GM12878 (cell line): ENCODE measurements at regions not wholly inside any gene's neighbourhood (a gene's known extent, or its start where the extent isn't known, plus 50 kb on each side); places are given as distances from the start of the nearest gene placed in this dataset.

ENCODE experiments used
- ATAC-seq: fragments of 200-7000 bp; cut with Tn5 transposase; 3 replicates; pipeline ENCODE4 v1.9.1; 2020; ENCODE audit warnings: mild to moderate bottlenecking, moderate library complexity
- BruUV-seq: library from RNA; stranded (reverse); fragments of 400-500 nt; replicated peaks from 2 replicates; lab custom pipeline; 2021; lab: Mats Ljungman, UMichigan
- CTCF ChIA-PET: fragments of 300-600 bp; sonication (Branson Sonifier 250); formaldehyde crosslinking; extraction: SDS; loops from one replicate; lab custom pipeline; 2021; ENCODE audit warnings: inconsistent platforms; lab: Yijun Ruan, JAX
- POLR2A ChIA-PET: fragments of 350-600 bp; formaldehyde crosslinking; extraction: SDS; loops from one replicate; lab custom pipeline; 2021; ENCODE audit warnings: inconsistent platforms; lab: Charles Lee
- RAD21 ChIA-PET: fragments of 300-600 bp; sonication (Branson Sonifier 250); formaldehyde crosslinking; loops from one replicate; lab custom pipeline; 2023; ENCODE audit warnings: antibody characterized with exemption; ENCODE audit not compliant: unreplicated experiment; lab: Charles Lee
- SMC1A ChIA-PET: fragments of 300-600 bp; sonication (Branson Sonifier 250); formaldehyde crosslinking; loops from one replicate; lab custom pipeline; 2023; ENCODE audit not compliant: unreplicated experiment, uncharacterized antibody; lab: Charles Lee
- DNase-seq: peaks from one replicate; pipeline ENCODE4 v3.0.0-alpha.2; 2011; ENCODE audit warnings: low read depth, low spot score
- FAIRE-seq: peaks from 3 replicates; lab custom pipeline; 2011; peaks lifted over from hg19 to GRCh38; lab: Jason Lieb, UNC
- H2AFZ ChIP-seq: 2 replicates; pipeline ENCODE4 v1.6.0; 2011; ENCODE audit warnings: low read depth, low read length, control low read depth; ENCODE audit not compliant: control insufficient read depth
- H3K27ac ChIP-seq: 2 replicates; pipeline ENCODE4 v1.5.1; 2011; ENCODE audit warnings: control low read depth; ENCODE audit not compliant: control insufficient read depth, insufficient read depth
- H3K27me3 ChIP-seq, 2 experiments: replicated peaks in 1 of 2; 2 replicates each; pipeline versions ENCODE4 v1.6.0 to v1.6.1; 2011; ENCODE audit warnings: low read length in 1 of 2; ENCODE audit not compliant: control insufficient read depth in 2 of 2, insufficient read depth in 2 of 2
- H3K36me3 ChIP-seq, 2 experiments: 2 replicates each; pipeline ENCODE4 v1.5.1; 2011; ENCODE audit warnings: low read length in 1 of 2; ENCODE audit not compliant: control insufficient read depth in 2 of 2, insufficient read depth in 2 of 2
- H3K4me1 ChIP-seq: 2 replicates; pipeline ENCODE4 v1.6.1; 2011; ENCODE audit warnings: mild to moderate bottlenecking, low read length, moderate library complexity, mixed read lengths; ENCODE audit not compliant: control insufficient read depth, insufficient read depth
- H3K4me2 ChIP-seq: 2 replicates; pipeline ENCODE4 v1.6.0; 2011; ENCODE audit warnings: control low read depth; ENCODE audit not compliant: control insufficient read depth, insufficient read depth
- H3K4me3 ChIP-seq: fragments of 200-600 bp; sonication (generic); 2 replicates; pipeline ENCODE4 v1.5.1; 2016
- H3K79me2 ChIP-seq: 2 replicates; pipeline ENCODE4 v1.6.0; 2011; ENCODE audit warnings: low read length; ENCODE audit not compliant: control insufficient read depth, insufficient read depth
- H3K9ac ChIP-seq: 2 replicates; pipeline ENCODE4 v1.8.0; 2011; ENCODE audit warnings: low read length, control low read depth, mixed read lengths; ENCODE audit not compliant: control insufficient read depth, insufficient read depth
- H3K9me3 ChIP-seq: replicated peaks from 3 replicates; pipeline ENCODE4 v1.5.1; 2011; ENCODE audit warnings: mild to moderate bottlenecking, low read length; ENCODE audit not compliant: control insufficient read depth, insufficient read depth
- H4K20me1 ChIP-seq: 2 replicates; pipeline ENCODE4 v1.6.0; 2011; ENCODE audit not compliant: control insufficient read depth, insufficient read depth
- E2F4 ChIP-seq: IDR thresholded peaks from 2 replicates; pipeline ENCODE4 v1.6.1; 2012; ENCODE audit warnings: low read depth, low read length, improper control_type of control experiment
- HCFC1 ChIP-seq: fragments of 150-350 bp; IDR thresholded peaks from 2 replicates; pipeline ENCODE4 v1.6.1; 2014; ENCODE audit warnings: low read length
- MAX ChIP-seq: IDR thresholded peaks from 2 replicates; pipeline ENCODE4 v1.6.1; 2012; ENCODE audit warnings: low read depth, low read length, improper control_type of control experiment
- NBN ChIP-seq: fragments of 450-650 bp; IDR thresholded peaks from 2 replicates; pipeline ENCODE4 v1.6.1; 2016
- POU2F2 ChIP-seq: IDR thresholded peaks from 3 replicates; pipeline ENCODE4 v1.6.1; 2011; ENCODE audit warnings: low read depth, mild to moderate bottlenecking, low read length, borderline replicate concordance
- SPI1 ChIP-seq: IDR thresholded peaks from 2 replicates; pipeline ENCODE4 v1.6.1; 2011; ENCODE audit warnings: low read depth, mild to moderate bottlenecking, low read length, moderate library complexity, borderline replicate concordance; ENCODE audit not compliant: insufficient read depth
- ZBTB40 ChIP-seq: fragments of 450-650 bp; IDR thresholded peaks from 2 replicates; pipeline ENCODE4 v1.6.1; 2016; ENCODE audit warnings: mild to moderate bottlenecking, moderate library complexity, borderline replicate concordance
- ZNF217 ChIP-seq: fragments of 450-650 bp; IDR thresholded peaks from 2 replicates; pipeline ENCODE4 v1.6.1; 2017; ENCODE audit warnings: antibody characterized with exemption, mild to moderate bottlenecking
- ZNF592 ChIP-seq: fragments of 450-650 bp; IDR thresholded peaks from 2 replicates; pipeline ENCODE4 v1.6.1; 2017; ENCODE audit warnings: mild to moderate bottlenecking, moderate library complexity
- ZNF687 ChIP-seq: fragments of 450-650 bp; IDR thresholded peaks from 2 replicates; pipeline ENCODE4 v1.6.1; 2017; ENCODE audit warnings: mild to moderate bottlenecking, moderate library complexity
- WGBS: methylation state at CpG from one replicate; pipeline ENCODE4 v1.1.6; 2016; ENCODE audit warnings: low lambda C conversion rate; ENCODE audit not compliant: insufficient replicate concordance, insufficient coverage; ENCODE audit errors: missing lambda C conversion rate; 5-methylcytosine and 5-hydroxymethylcytosine counted together
- in situ Hi-C: fragments of 300-500 bp; cut with MboI; formaldehyde crosslinking; loops from 9 replicates; pipeline ENCODE4 v1.14.3; 2018; ENCODE audit warnings: mixed read lengths
- intact Hi-C: fragments of 100-400 bp; cut with micrococcal nuclease; formaldehyde crosslinking; loops from one replicate; pipeline ENCODE4 v1.14.2; 2022; ENCODE audit not compliant: unreplicated experiment

- no peaks in the 10 kb centered on the region for H3K79me2 ChIP-seq
- no peak overlapping the region for H3K9ac ChIP-seq
- no peaks in the 10 kb centered on the region; the same call in 2 of the 3 replicates for H3K9me3 ChIP-seq
- H3K4me3 ChIP-seq, result no peak overlapping the region
- intact Hi-C loops, result no loop called here
- H3K36me3 ChIP-seq, result no peaks in the 10 kb centered on the region
- ChIA-PET CTCF (interaction anchor here (0.7 to 1.3 kb wide), 2 partner anchors 54 to 129 kb away, joined by 3 to 4 read pairs; no protein-coding TSS in a partner anchor), POLR2A (no interaction called here), RAD21 (interaction anchor here (0.9 to 1.4 kb wide), 3 partner anchors 45 to 706 kb away, joined by 3 to 5 read pairs (median 3); no protein-coding TSS in a partner anchor), SMC1A (interaction anchor here (0.5 to 1.6 kb wide), 6 partner anchors 15 to 409 kb away, joined by 3 read pairs; no protein-coding TSS in a partner anchor)
- ATAC-seq (no peak), FAIRE-seq (no peak), DNase-seq (no peak)
- no TSS peak for BruUV-seq
- 7% methylated on average over 8 of the region's 8 CpGs for WGBS
- no peak overlapping the region for H2AFZ ChIP-seq
- no peak overlapping the region for H3K27ac ChIP-seq
- in situ Hi-C loops, result no loop called here
- no peaks in the 10 kb centered on the region for H3K27me3 ChIP-seq
- H4K20me1 ChIP-seq, result no peaks in the 10 kb centered on the region
- H3K4me2 ChIP-seq, result no peak overlapping the region
- H3K4me1 ChIP-seq, result no peaks in the 10 kb centered on the region
- no peak for TF ChIP-seq ZNF687
- TF ChIP-seq POU2F2, result no peak
- TF ChIP-seq ZNF592, result no peak
- no peak for TF ChIP-seq ZNF217
- no peak for TF ChIP-seq E2F4
- no peak for TF ChIP-seq HCFC1
- TF ChIP-seq MAX, result no peak
- TF ChIP-seq SPI1, result no peak
- TF ChIP-seq ZBTB40, result no peak
- TF ChIP-seq NBN, result no peak
These were observed 197.7 kb downstream of the ZNF737 start for GRCh38 chr19:20367811-20368294.
